Dendritic cell treated with granulocyte-macrophage colony-stimulating factor and Interleukin-4, amounts not matched to agents 40 ng/mL and 50 ng/mL, for 4 days (primary cell): ENCODE measurements at regions not wholly inside any gene's neighbourhood (a gene's known extent, or its start where the extent isn't known, plus 50 kb on each side); places are given as distances from the start of the nearest gene placed in this dataset.

Experiments used
- H3K27ac Mint-ChIP-seq: one replicate; pipeline ENCODE4 v1.8.0; 2022; ENCODE audit warnings: mild to moderate bottlenecking, mixed read lengths
- H3K27me3 Mint-ChIP-seq: one replicate; pipeline ENCODE4 v1.8.0; 2022; ENCODE audit warnings: mild to moderate bottlenecking, mixed read lengths
- H3K36me3 Mint-ChIP-seq: one replicate; pipeline ENCODE4 v1.8.0; 2022; ENCODE audit warnings: low read depth, mixed read lengths
- H3K4me1 Mint-ChIP-seq: one replicate; pipeline ENCODE4 v1.8.0; 2022; ENCODE audit warnings: low read depth, mixed read lengths
- H3K4me3 Mint-ChIP-seq: one replicate; pipeline ENCODE4 v1.8.0; 2022; ENCODE audit warnings: mild to moderate bottlenecking, moderate library complexity, mixed read lengths
- H3K9me3 Mint-ChIP-seq: one replicate; pipeline ENCODE4 v1.8.0; 2022; ENCODE audit warnings: mixed read lengths
- intact Hi-C: fragments of 100-400 bp; cut with micrococcal nuclease; formaldehyde crosslinking; loops from one replicate; pipeline ENCODE4 v1.15.0; 2022

DNA sequence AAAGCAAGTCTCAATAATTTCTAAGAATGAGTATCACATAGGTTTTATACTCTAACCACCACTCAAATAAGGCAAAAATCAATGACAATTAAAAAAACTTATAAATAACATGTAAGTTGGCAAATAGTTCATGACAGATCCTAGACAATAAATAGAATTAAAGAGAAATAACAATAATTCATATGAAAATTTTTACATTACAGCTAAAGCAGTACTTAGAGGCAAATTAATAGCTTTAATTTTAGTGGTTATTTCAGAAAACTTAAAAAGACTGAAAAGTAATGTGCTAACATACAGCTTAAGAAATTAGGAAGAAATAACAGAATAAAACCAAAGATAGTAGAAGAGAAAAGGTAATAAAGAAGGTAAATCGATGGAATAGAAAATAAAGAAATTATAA, 179.9 kb upstream of the SPAG17 start:
- intact Hi-C loops: no loop called here
- Mint-ChIP-seq H3K4me1 (no peaks in the 10 kb centered on the region), H3K27ac (no peak overlapping the region), H3K36me3 (no peaks in the 10 kb centered on the region), H3K4me3 (no peak overlapping the region), H3K27me3 (no peaks in the 10 kb centered on the region), H3K9me3 (peaks cover 78% of the 10 kb centered on the region)

- no peak overlapping the region for H3K27ac Mint-ChIP-seq
- H3K4me3 Mint-ChIP-seq: no peak overlapping the region
- no peaks in the 10 kb centered on the region for H3K4me1 Mint-ChIP-seq
- intact Hi-C loops: no loop called here
- no peaks in the 10 kb centered on the region for H3K27me3 Mint-ChIP-seq
- H3K9me3 Mint-ChIP-seq: peaks cover 67% of the 10 kb centered on the region
- no peaks in the 10 kb centered on the region for H3K36me3 Mint-ChIP-seq
These were observed 178.4 kb upstream of the SPAG17 start for GRCh38 chr1:118363396-118363795.

DNA sequence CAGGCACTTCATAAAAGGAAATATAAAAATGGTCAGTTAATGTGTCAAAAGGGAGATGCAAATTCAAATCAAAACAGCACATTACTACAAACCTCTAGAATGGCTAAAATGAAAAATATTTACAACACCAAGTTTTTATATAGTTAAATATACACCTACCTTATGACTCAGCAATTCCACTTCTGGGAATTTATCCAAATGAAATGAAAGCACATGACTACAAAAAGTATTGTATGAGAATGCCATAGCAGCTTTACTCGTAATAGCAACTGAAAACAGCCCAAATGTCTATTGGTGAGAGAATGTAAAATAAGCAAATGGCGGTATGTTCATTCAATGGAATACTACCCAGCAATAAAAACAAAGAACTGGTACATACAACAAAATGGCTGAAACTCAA, 175.8 kb upstream of the SPAG17 start:
- no peaks in the 10 kb centered on the region for H3K4me1 Mint-ChIP-seq
- H3K36me3 Mint-ChIP-seq: no peaks in the 10 kb centered on the region
- H3K4me3 Mint-ChIP-seq: no peak overlapping the region
- H3K27me3 Mint-ChIP-seq: no peaks in the 10 kb centered on the region
- H3K27ac Mint-ChIP-seq: no peak overlapping the region
- intact Hi-C loops: no loop called here
- H3K9me3 Mint-ChIP-seq: peaks cover 50% of the 10 kb centered on the region

GRCh38 chr1:118346936-118347335, 161.9 kb upstream of the SPAG17 start:
- Mint-ChIP-seq H3K36me3 (no peaks in the 10 kb centered on the region), H3K9me3 (peaks cover 49% of the 10 kb centered on the region), H3K27ac (no peak overlapping the region), H3K27me3 (no peaks in the 10 kb centered on the region), H3K4me3 (no peak overlapping the region), H3K4me1 (no peaks in the 10 kb centered on the region)
- intact Hi-C loops: no loop called here

GRCh38 chr1:118340928-118341910, 156.2 kb upstream of the SPAG17 start:
- Mint-ChIP-seq H3K9me3 (peaks cover 25% of the 10 kb centered on the region), H3K36me3 (no peaks in the 10 kb centered on the region), H3K4me3 (no peak overlapping the region), H3K27ac (no peak overlapping the region), H3K27me3 (no peaks in the 10 kb centered on the region), H3K4me1 (no peaks in the 10 kb centered on the region)
- intact Hi-C loops: no loop called here

GRCh38 chr1:118339400-118340124, 154.5 kb upstream of the SPAG17 start:
- no peak overlapping the region for H3K27ac Mint-ChIP-seq
- H3K9me3 Mint-ChIP-seq: peaks cover 18% of the 10 kb centered on the region
- intact Hi-C loops: no loop called here
- H3K4me3 Mint-ChIP-seq: no peak overlapping the region
- no peaks in the 10 kb centered on the region for H3K27me3 Mint-ChIP-seq
- H3K36me3 Mint-ChIP-seq: no peaks in the 10 kb centered on the region
- H3K4me1 Mint-ChIP-seq: no peaks in the 10 kb centered on the region

GRCh38 chr1:118338936-118339335, 153.9 kb upstream of the SPAG17 start:
- Mint-ChIP-seq H3K27me3 (no peaks in the 10 kb centered on the region), H3K36me3 (no peaks in the 10 kb centered on the region), H3K4me3 (no peak overlapping the region), H3K27ac (no peak overlapping the region), H3K9me3 (peaks cover 18% of the 10 kb centered on the region), H3K4me1 (no peaks in the 10 kb centered on the region)
- intact Hi-C loops: no loop called here

DNA sequence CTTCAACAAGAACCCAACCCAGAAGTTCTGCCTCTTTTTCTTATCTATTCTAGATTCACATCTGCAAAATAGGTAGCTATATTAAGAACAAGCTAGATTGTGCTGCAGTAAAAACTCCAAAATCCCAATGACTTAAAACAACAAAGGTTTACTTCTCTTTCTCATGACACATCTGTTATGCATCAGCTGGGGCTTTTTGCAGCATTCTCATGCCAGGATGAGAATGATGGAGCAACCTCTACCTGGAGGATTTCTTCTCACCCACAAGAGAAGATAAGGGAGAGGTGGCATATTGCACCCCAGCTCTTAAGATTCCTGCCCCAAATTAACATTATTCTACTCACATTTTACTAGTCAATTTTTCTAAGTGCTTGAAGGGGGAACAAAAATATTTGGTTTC, 152.3 kb upstream of the SPAG17 start:
- Mint-ChIP-seq H3K9me3 (peaks cover 2% of the 10 kb centered on the region), H3K36me3 (no peaks in the 10 kb centered on the region), H3K27ac (no peak overlapping the region), H3K4me1 (no peaks in the 10 kb centered on the region), H3K27me3 (no peaks in the 10 kb centered on the region), H3K4me3 (no peak overlapping the region)
- intact Hi-C loops: no loop called here

GRCh38 chr1:118335331-118335732, 150.3 kb upstream of the SPAG17 start:
- intact Hi-C loops: no loop called here
- no peaks in the 10 kb centered on the region for H3K9me3 Mint-ChIP-seq
- no peaks in the 10 kb centered on the region for H3K4me1 Mint-ChIP-seq
- H3K27ac Mint-ChIP-seq: no peak overlapping the region
- no peaks in the 10 kb centered on the region for H3K36me3 Mint-ChIP-seq
- no peaks in the 10 kb centered on the region for H3K27me3 Mint-ChIP-seq
- no peak overlapping the region for H3K4me3 Mint-ChIP-seq

- no peaks in the 10 kb centered on the region for H3K9me3 Mint-ChIP-seq
- H3K27me3 Mint-ChIP-seq: no peaks in the 10 kb centered on the region
- intact Hi-C loops: no loop called here
- H3K36me3 Mint-ChIP-seq: no peaks in the 10 kb centered on the region
- H3K4me1 Mint-ChIP-seq: no peaks in the 10 kb centered on the region
- no peak overlapping the region for H3K27ac Mint-ChIP-seq
- H3K4me3 Mint-ChIP-seq: no peak overlapping the region
These were observed 149.5 kb upstream of the SPAG17 start for GRCh38 chr1:118334506-118334905.

- Mint-ChIP-seq H3K9me3 (no peaks in the 10 kb centered on the region), H3K27me3 (no peaks in the 10 kb centered on the region), H3K4me1 (no peaks in the 10 kb centered on the region), H3K27ac (no peak overlapping the region), H3K36me3 (no peaks in the 10 kb centered on the region), H3K4me3 (no peak overlapping the region)
- intact Hi-C loops: no loop called here
These were observed 148.7 kb upstream of the SPAG17 start for GRCh38 chr1:118333601-118334210.

DNA sequence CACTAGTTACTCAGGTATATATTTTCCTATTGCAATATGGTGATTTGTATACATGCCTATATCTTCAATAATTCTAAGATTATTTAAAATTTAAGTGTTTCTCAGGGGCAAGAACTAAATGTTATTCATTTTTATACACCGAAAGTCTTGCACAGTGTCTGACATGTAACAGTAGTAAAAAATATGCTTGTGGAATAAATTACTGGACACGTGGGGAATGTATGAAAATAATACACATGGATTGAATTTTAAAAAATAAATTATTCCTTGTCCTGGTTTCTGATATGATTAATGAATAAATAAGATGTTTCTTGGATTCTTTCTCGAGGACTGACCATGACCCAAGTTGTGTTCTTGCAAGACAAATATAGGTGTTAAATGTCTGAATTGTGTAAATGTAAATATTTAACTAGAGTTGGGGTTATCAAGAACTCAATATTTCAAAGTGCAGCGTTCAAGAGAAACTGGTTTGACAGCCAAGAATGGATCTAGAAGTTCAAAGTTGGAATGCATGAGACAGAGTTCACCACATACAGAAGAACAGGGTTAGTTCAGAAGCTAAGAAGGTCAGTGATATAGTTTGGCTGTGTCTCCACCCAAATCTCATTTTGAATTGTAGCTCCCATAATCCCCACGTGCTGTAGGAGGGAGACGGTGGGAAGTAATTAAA, 142.1 kb upstream of the SPAG17 start:
- H3K27me3 Mint-ChIP-seq: no peaks in the 10 kb centered on the region
- intact Hi-C loops: no loop called here
- no peaks in the 10 kb centered on the region for H3K4me1 Mint-ChIP-seq
- no peak overlapping the region for H3K4me3 Mint-ChIP-seq
- no peaks in the 10 kb centered on the region for H3K9me3 Mint-ChIP-seq
- no peak overlapping the region for H3K27ac Mint-ChIP-seq
- no peaks in the 10 kb centered on the region for H3K36me3 Mint-ChIP-seq

- Mint-ChIP-seq H3K4me3 (no peak overlapping the region), H3K9me3 (no peaks in the 10 kb centered on the region), H3K4me1 (no peaks in the 10 kb centered on the region), H3K27me3 (no peaks in the 10 kb centered on the region), H3K27ac (no peak overlapping the region), H3K36me3 (no peaks in the 10 kb centered on the region)
- intact Hi-C loops: no loop called here
These were observed 140.7 kb upstream of the SPAG17 start for GRCh38 chr1:118325550-118326225.
